Pancreas (tissue), 10 donors: ENCODE measurements at regions not wholly inside any gene's neighbourhood (a gene's known extent, or its start where the extent isn't known, plus 50 kb on each side); places are given as distances from the start of the nearest gene placed in this dataset.

ENCODE experiments used
- ATAC-seq, 4 donors: fragments of 200-7000 bp; cut with Tn5 transposase; one replicate each; pipeline versions ENCODE4 v1.8.0 to v1.9.1; 2020; ENCODE audit warnings: mild to moderate bottlenecking in 4 of 4, moderate library complexity in 4 of 4
- DNase-seq, 6 donors: peaks; one replicate each; pipeline ENCODE4 v3.0.0-alpha.2; 2020
- FAIRE-seq: peaks from 2 replicates; lab custom pipeline; 2012; peaks lifted over from hg19 to GRCh38; lab: Jason Lieb, UNC
- H3K27ac ChIP-seq, 4 donors: fragments of 200-600 bp; sonication (generic); 1 replicate in 3 of 4; 2 replicates in 1 of 4; pipeline versions ENCODE4 v1.5.0 to v1.8.0; 2020
- H3K27me3 ChIP-seq, 4 donors: fragments of 200-600 bp; one replicate each; pipeline ENCODE4 v1.8.0; 2021
- H3K36me3 ChIP-seq, 3 donors: fragments of 200-600 bp; sonication (generic) in 1 of 3; one replicate each; pipeline versions ENCODE4 v1.5.0 to v1.8.0; 2020 to 2021
- H3K4me1 ChIP-seq, 3 donors: fragments of 200-600 bp; one replicate each; pipeline ENCODE4 v1.8.0; 2021
- H3K4me3 ChIP-seq, 4 donors: fragments of 200-600 bp; sonication (generic) in 2 of 4; one replicate each; pipeline versions ENCODE4 v1.5.0 to v1.8.0; 2020 to 2021
- H3K9me3 ChIP-seq, 4 donors: fragments of 200-600 bp; one replicate each; pipeline ENCODE4 v1.8.0; 2021
- CTCF ChIP-seq, 4 donors: fragments of 200-600 bp; sonication (generic) in 3 of 4; IDR thresholded peaks; one replicate each; pipeline versions ENCODE4 v1.5.0 to v1.8.0; 2021; ENCODE audit warnings: antibody characterized with exemption in 4 of 4
- WGBS, 2 donors: extraction: QIAGEN DNeasy Blood & Tissue Kit; methylation state at CpG; one replicate each; pipeline ENCODE4 v1.1.7; 2013; 5-methylcytosine and 5-hydroxymethylcytosine counted together
- intact Hi-C, 3 donors: fragments of 100-400 bp; cut with DNase I; formaldehyde crosslinking; loops; one replicate each; pipeline versions ENCODE4 v1.11.1 to v1.14.2; 2022
- donor health status: healthy with polysubstance abuse.
- donor health status: DM: no; HTN: no; CAD: no; lungs with moderate emphysema.
- donor health status: DM: no; HTN: no; CAD: no.
- donor health status: control.
- donor health status: control.
- donor health status: Bipolar disorder and iron deficiency.
- donor health status: DM: yes; HTN: yes; CAD: no.
- donor health status: DM: no; HTN: no; CAD: no.
- donor health status: DM: no; HTN: no; CAD: no.
- donor health status: DM: yes; HTN: yes; CAD: no.

DNA sequence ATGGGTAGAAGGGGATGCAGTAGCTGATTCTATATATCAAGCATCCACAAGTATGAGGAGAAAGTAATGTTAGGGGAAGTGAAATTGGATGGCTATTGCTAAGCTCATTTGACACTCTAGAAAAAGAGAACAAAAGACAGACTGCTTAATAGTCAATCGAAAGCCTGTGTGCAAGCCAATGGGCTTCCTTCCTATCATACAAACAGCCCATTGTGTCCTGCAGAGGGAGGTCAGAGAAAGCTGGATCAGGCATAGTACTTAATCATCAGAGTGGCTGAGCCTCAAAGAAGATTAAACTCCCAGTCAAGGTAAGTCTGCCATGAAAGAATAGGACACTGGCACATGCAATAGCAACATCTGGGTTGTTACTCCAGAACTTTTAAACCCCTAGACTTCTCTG, 50.9 kb upstream of the PGR start:
- H3K4me1 ChIP-seq: no peaks in the 10 kb centered on the region
- intact Hi-C loops: no loop called here
- no peak for FAIRE-seq

More for the DNA sequence above, 50.9 kb upstream of the PGR start:
- Histone ChIP-seq H3K36me3 (no peaks in the 10 kb centered on the region), H3K4me3 (no peak overlapping the region), H3K9me3 (no peaks in the 10 kb centered on the region), H3K27ac (no peak overlapping the region), H3K27me3 (no peaks in the 10 kb centered on the region)
- no peak for TF ChIP-seq CTCF (IDR thresholded peaks at IDR 0.05)
- 28 to 30% methylated on average over 1 of the region's 1 CpG for WGBS, 2 donors
- DNase-seq: no peak
- ATAC-seq: no peak
